ENCODE measurements at regions not wholly inside any gene's neighbourhood (a gene's known extent, or its start where the extent isn't known, plus 50 kb on each side); places are given as distances from the start of the nearest gene placed in this dataset.

DNA sequence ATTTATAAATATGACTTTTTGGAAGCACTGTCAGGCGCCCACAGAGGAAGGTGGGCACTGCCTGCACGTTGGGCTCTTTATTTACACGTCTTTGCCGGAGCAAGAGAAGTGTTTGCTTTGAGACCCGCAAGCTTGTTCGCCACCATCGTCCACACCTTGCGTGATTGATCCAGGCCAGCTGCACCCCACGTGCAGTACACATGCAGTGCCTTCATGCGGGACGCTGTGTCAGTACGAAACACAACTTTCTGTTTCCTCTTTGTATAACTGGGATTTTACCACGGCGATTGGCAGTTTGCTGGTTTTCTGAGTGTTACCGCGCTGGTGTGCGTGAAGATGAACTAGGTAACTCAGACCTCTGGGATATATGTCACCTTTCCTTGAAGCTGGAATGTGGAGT, 571.0 kb upstream of the SALL3 start:
- H3K27me3 ChIP-seq (replicated peaks; ENCODE audit: control insufficient read depth, insufficient read depth, low read length, poor library complexity, severe bottlenecking): no peaks in the 10 kb centered on the region
- no peak for DNase-seq
- peaks cover 4% of the 10 kb centered on the region for H3K4me1 ChIP-seq (ENCODE audit: control insufficient read depth, insufficient read depth, low read length, poor library complexity, severe bottlenecking)
- H3K4me3 ChIP-seq (ENCODE audit: insufficient read depth, low read depth, low read length, poor library complexity, severe bottlenecking): no peak overlapping the region
- no peak overlapping the region for H3K27ac ChIP-seq (ENCODE audit: insufficient read depth, low read length, poor library complexity, severe bottlenecking)
- no peaks in the 10 kb centered on the region for H3K36me3 ChIP-seq (ENCODE audit: control insufficient read depth, insufficient read depth, low read length)
- H3K9me3 ChIP-seq (ENCODE audit: control insufficient read depth, low read length): no peaks in the 10 kb centered on the region

DNA sequence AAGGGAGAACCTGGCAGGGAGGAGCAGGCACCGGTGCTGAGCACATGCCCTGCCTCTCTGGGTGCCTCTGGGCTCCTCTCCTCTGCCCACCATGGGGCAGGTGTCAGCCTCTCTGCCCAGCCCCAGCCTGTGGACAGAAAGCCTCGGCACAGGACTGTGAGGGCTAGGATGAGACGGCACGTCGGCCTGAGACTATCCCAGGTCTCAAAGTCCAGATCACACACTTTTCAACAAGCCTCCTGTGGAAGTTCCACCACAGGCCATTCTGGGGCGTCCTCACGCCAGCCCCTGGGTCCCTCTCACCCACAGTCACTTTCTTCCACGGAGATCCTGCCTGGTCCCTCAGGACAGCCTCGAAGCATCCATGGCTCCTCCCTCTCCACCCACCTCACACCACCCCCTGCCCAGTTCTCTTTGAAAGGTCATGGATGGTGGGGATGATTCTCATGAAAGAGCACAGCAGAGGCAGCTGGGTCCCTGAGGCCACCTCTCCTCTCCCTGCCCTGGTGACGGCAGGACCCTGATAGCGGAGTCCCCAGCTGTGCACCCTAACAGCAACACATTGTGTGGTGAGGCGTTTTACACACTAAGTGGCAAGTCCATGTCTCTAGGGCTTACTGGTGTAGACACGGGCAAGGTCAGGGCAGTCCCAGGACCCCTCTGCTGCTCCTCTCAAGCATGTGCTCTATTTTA, 569.4 kb upstream of the SALL3 start:
- H3K27ac ChIP-seq (ENCODE audit: insufficient read depth, low read length, poor library complexity, severe bottlenecking): no peak overlapping the region
- no peak for DNase-seq
- no peaks in the 10 kb centered on the region for H3K36me3 ChIP-seq (ENCODE audit: control insufficient read depth, insufficient read depth, low read length)
- no peak overlapping the region for H3K4me3 ChIP-seq (ENCODE audit: insufficient read depth, low read depth, low read length, poor library complexity, severe bottlenecking)
- H3K9me3 ChIP-seq (ENCODE audit: control insufficient read depth, low read length): no peaks in the 10 kb centered on the region
- no peaks in the 10 kb centered on the region for H3K27me3 ChIP-seq (replicated peaks; ENCODE audit: control insufficient read depth, insufficient read depth, low read length, poor library complexity, severe bottlenecking)
- H3K4me1 ChIP-seq (ENCODE audit: control insufficient read depth, insufficient read depth, low read length, poor library complexity, severe bottlenecking): peaks cover 4% of the 10 kb centered on the region

DNA sequence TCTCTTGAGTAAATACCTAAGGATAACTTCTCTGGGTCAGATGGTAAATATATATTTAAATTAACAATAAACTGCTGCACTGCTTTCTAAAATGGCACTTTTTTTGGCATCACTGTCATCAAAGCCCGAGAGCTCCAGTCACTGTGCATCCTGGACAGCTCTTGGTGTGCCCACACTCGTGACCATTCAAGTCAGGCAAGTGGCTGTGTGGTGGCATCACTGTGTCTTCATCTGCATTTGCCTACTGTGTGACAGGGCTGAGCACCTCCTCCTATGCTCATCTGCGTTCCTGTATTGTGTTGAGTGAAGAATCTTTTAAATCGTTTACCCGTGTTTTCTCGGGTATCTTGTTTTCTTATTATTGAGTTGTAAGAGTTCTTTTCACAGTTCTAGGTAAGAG, 568.1 kb upstream of the SALL3 start:
- Histone ChIP-seq H3K27ac (ENCODE audit: insufficient read depth, low read length, poor library complexity, severe bottlenecking) (no peak overlapping the region), H3K4me1 (ENCODE audit: control insufficient read depth, insufficient read depth, low read length, poor library complexity, severe bottlenecking) (peaks cover 4% of the 10 kb centered on the region), H3K27me3 (replicated peaks; ENCODE audit: control insufficient read depth, insufficient read depth, low read length, poor library complexity, severe bottlenecking) (no peaks in the 10 kb centered on the region), H3K9me3 (ENCODE audit: control insufficient read depth, low read length) (no peaks in the 10 kb centered on the region), H3K4me3 (ENCODE audit: insufficient read depth, low read depth, low read length, poor library complexity, severe bottlenecking) (no peak overlapping the region), H3K36me3 (ENCODE audit: control insufficient read depth, insufficient read depth, low read length) (no peaks in the 10 kb centered on the region)
- no peak for DNase-seq

DNA sequence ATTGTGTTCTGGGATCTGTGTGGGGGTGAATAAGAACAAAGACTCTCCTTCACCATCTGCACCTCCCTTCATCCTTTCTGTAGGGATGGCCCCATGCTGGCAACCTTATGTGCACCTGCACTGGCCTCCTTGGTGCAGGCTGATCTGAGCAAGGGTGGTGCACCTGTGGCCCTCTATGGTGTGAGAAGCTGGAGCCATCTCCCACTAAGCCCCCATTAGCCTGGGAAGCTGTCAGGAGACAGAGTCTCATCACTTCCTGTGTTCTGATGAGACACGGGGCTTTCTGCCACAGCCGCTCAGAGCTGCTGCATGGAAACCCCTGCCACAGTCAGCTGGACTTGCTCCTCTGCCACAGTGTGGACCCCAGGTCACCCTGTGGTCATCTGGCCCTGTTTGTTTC, 565.3 kb upstream of the SALL3 start:
- no peaks in the 10 kb centered on the region for H3K9me3 ChIP-seq (ENCODE audit: control insufficient read depth, low read length)
- no peaks in the 10 kb centered on the region for H3K27me3 ChIP-seq (replicated peaks; ENCODE audit: control insufficient read depth, insufficient read depth, low read length, poor library complexity, severe bottlenecking)
- DNase-seq: no peak
- no peaks in the 10 kb centered on the region for H3K4me1 ChIP-seq (ENCODE audit: control insufficient read depth, insufficient read depth, low read length, poor library complexity, severe bottlenecking)
- no peak overlapping the region for H3K27ac ChIP-seq (ENCODE audit: insufficient read depth, low read length, poor library complexity, severe bottlenecking)
- H3K36me3 ChIP-seq (ENCODE audit: control insufficient read depth, insufficient read depth, low read length): no peaks in the 10 kb centered on the region
- H3K4me3 ChIP-seq (ENCODE audit: insufficient read depth, low read depth, low read length, poor library complexity, severe bottlenecking): no peak overlapping the region

DNA sequence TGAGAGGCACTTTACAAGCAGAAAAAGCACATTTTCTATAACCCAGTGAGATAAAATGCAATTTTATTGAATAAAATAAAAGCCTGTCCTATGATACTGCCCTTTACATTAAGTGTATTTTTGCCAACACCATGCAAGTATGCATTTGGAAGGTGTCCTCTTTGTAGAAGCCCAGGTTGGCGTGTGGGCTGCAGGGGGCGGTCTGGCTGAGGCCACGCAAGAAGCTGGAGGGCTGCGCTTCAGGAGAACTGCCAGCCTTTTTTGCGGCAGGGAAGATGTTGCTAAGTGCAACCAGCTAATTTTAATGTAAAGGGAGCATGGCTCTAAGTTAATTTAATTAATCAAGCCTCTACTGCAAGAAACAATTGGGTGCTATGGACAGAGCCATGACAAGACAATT, 562.8 kb upstream of the SALL3 start:
- H3K4me1 ChIP-seq (ENCODE audit: control insufficient read depth, insufficient read depth, low read length, poor library complexity, severe bottlenecking): no peaks in the 10 kb centered on the region
- no peaks in the 10 kb centered on the region for H3K27me3 ChIP-seq (replicated peaks; ENCODE audit: control insufficient read depth, insufficient read depth, low read length, poor library complexity, severe bottlenecking)
- H3K27ac ChIP-seq (ENCODE audit: insufficient read depth, low read length, poor library complexity, severe bottlenecking): no peak overlapping the region
- H3K36me3 ChIP-seq (ENCODE audit: control insufficient read depth, insufficient read depth, low read length): no peaks in the 10 kb centered on the region
- DNase-seq: no peak
- H3K9me3 ChIP-seq (ENCODE audit: control insufficient read depth, low read length): no peaks in the 10 kb centered on the region
- no peak overlapping the region for H3K4me3 ChIP-seq (ENCODE audit: insufficient read depth, low read depth, low read length, poor library complexity, severe bottlenecking)

DNA sequence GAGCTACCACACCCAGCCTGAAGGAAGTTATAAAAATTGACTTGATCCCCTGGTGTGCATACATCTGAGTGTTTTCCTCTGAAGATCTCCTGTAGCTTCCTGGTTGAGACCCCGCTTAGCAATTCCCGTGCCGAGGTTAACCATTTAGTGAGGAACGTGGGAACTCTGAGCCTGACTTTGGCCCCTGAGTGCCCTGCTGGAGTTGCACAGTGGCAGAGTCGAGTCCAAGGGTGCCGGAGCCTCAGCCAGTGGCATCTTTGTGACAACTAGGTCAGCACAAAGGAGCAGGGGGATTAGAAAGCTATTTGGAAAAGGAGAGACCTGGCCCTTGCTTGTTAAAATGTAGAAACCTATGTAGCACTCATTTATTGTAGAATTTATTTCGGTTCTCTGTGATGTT, 561.2 kb upstream of the SALL3 start:
- Histone ChIP-seq H3K9me3 (ENCODE audit: control insufficient read depth, low read length) (no peaks in the 10 kb centered on the region), H3K27me3 (replicated peaks; ENCODE audit: control insufficient read depth, insufficient read depth, low read length, poor library complexity, severe bottlenecking) (no peaks in the 10 kb centered on the region), H3K36me3 (ENCODE audit: control insufficient read depth, insufficient read depth, low read length) (no peaks in the 10 kb centered on the region), H3K27ac (ENCODE audit: insufficient read depth, low read length, poor library complexity, severe bottlenecking) (no peak overlapping the region), H3K4me3 (ENCODE audit: insufficient read depth, low read depth, low read length, poor library complexity, severe bottlenecking) (no peak overlapping the region), H3K4me1 (ENCODE audit: control insufficient read depth, insufficient read depth, low read length, poor library complexity, severe bottlenecking) (no peaks in the 10 kb centered on the region)
- no peak for DNase-seq

DNA sequence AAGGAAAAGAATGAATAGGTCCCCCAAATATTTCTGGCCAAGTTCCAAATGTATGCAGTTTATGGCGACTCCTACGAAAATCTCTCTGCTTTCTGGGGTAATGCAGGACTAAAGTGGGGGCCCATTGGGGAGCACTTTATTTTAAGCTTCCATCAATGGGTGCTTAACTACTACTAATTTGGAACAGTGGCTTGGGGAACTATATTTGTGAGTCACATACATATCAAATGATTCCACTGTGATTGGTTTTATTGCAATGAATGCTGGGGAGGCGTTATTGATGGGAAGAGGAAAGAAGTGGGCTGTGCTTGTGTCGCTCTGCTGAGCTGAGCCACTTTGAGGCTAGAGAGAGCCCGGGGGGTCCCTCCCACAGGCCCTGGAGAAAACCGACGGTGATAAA, 560.4 kb upstream of the SALL3 start:
- H3K4me1 ChIP-seq (ENCODE audit: control insufficient read depth, insufficient read depth, low read length, poor library complexity, severe bottlenecking): no peaks in the 10 kb centered on the region
- H3K4me3 ChIP-seq (ENCODE audit: insufficient read depth, low read depth, low read length, poor library complexity, severe bottlenecking): no peak overlapping the region
- H3K27ac ChIP-seq (ENCODE audit: insufficient read depth, low read length, poor library complexity, severe bottlenecking): no peak overlapping the region
- no peaks in the 10 kb centered on the region for H3K36me3 ChIP-seq (ENCODE audit: control insufficient read depth, insufficient read depth, low read length)
- no peaks in the 10 kb centered on the region for H3K27me3 ChIP-seq (replicated peaks; ENCODE audit: control insufficient read depth, insufficient read depth, low read length, poor library complexity, severe bottlenecking)
- no peaks in the 10 kb centered on the region for H3K9me3 ChIP-seq (ENCODE audit: control insufficient read depth, low read length)
- no peak for DNase-seq

DNA sequence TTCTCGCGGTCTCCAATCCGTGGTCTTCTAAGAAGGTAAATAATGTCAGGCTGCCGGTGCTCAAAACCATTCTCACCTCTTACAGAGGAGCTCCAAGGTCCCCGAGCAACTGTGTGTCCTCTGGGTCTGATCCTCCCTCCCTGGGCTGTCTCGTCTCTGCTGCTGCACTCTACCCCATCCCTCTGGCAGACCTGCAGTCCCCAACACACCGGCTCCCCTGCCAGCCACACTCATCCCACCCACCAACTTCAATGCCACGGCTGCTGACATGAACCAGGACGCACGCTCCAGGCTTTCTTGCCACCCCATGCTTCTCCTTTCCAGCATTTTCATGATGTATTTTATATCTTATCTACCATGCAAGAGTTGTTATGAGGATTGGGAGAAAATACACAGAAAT, 559.5 kb upstream of the SALL3 start:
- H3K36me3 ChIP-seq (ENCODE audit: control insufficient read depth, insufficient read depth, low read length): no peaks in the 10 kb centered on the region
- no peak overlapping the region for H3K27ac ChIP-seq (ENCODE audit: insufficient read depth, low read length, poor library complexity, severe bottlenecking)
- H3K4me3 ChIP-seq (ENCODE audit: insufficient read depth, low read depth, low read length, poor library complexity, severe bottlenecking): no peak overlapping the region
- no peaks in the 10 kb centered on the region for H3K27me3 ChIP-seq (replicated peaks; ENCODE audit: control insufficient read depth, insufficient read depth, low read length, poor library complexity, severe bottlenecking)
- no peaks in the 10 kb centered on the region for H3K4me1 ChIP-seq (ENCODE audit: control insufficient read depth, insufficient read depth, low read length, poor library complexity, severe bottlenecking)
- no peaks in the 10 kb centered on the region for H3K9me3 ChIP-seq (ENCODE audit: control insufficient read depth, low read length)
- DNase-seq: no peak

DNA sequence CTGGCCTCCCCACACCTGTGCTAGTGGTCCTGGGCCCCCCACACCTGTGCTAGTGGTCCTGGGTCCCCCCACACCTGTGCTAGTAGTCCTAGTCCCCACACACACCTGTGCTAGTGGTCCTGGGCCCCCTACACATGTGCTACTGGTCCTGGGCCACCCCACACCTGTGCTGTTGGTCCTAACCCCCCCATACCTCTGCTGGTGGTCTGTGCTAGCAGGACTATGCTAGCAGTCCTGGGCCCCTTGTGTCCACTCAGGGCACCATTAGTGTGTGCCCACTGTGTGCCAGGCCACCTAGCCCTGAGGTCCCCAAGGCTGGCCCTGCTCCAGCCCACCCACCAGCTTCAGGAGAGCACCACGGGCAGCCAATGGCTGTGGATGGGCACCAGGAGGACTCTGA, 558.2 kb upstream of the SALL3 start:
- H3K4me1 ChIP-seq (ENCODE audit: control insufficient read depth, insufficient read depth, low read length, poor library complexity, severe bottlenecking): no peaks in the 10 kb centered on the region
- DNase-seq: no peak
- H3K36me3 ChIP-seq (ENCODE audit: control insufficient read depth, insufficient read depth, low read length): no peaks in the 10 kb centered on the region
- H3K27ac ChIP-seq (ENCODE audit: insufficient read depth, low read length, poor library complexity, severe bottlenecking): no peak overlapping the region
- no peaks in the 10 kb centered on the region for H3K9me3 ChIP-seq (ENCODE audit: control insufficient read depth, low read length)
- H3K27me3 ChIP-seq (replicated peaks; ENCODE audit: control insufficient read depth, insufficient read depth, low read length, poor library complexity, severe bottlenecking): no peaks in the 10 kb centered on the region
- H3K4me3 ChIP-seq (ENCODE audit: insufficient read depth, low read depth, low read length, poor library complexity, severe bottlenecking): no peak overlapping the region

DNA sequence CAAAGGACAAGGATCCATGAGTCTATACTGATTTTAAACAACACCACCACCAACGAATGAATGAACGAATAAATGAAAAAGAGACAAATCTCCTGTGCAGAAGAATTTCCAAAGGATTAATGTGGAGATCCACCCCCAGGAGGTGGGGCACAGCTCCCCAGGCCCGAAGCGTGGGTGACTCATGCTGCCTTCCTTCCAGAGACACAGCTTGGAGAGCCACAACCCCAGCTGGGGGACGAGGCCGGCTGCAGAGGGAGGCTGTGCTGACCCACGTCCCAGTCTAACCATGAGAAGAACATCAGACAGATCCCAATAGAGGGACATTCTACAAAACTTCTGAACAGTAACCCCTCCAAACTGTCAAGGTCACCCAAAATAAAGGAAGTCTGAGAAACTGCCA, 557.3 kb upstream of the SALL3 start:
- no peaks in the 10 kb centered on the region for H3K4me1 ChIP-seq (ENCODE audit: control insufficient read depth, insufficient read depth, low read length, poor library complexity, severe bottlenecking)
- H3K9me3 ChIP-seq (ENCODE audit: control insufficient read depth, low read length): no peaks in the 10 kb centered on the region
- H3K27ac ChIP-seq (ENCODE audit: insufficient read depth, low read length, poor library complexity, severe bottlenecking): no peak overlapping the region

More for the DNA sequence above, 557.3 kb upstream of the SALL3 start:
- no peak overlapping the region for H3K4me3 ChIP-seq (ENCODE audit: insufficient read depth, low read depth, low read length, poor library complexity, severe bottlenecking)
- DNase-seq: no peak
- H3K27me3 ChIP-seq (replicated peaks; ENCODE audit: control insufficient read depth, insufficient read depth, low read length, poor library complexity, severe bottlenecking): no peaks in the 10 kb centered on the region
- no peaks in the 10 kb centered on the region for H3K36me3 ChIP-seq (ENCODE audit: control insufficient read depth, insufficient read depth, low read length)

All from effector memory CD4-positive, alpha-beta T cell (primary cell).